Thoracic aorta (tissue), 2 donors: ENCODE measurements at regions not wholly inside any gene's neighbourhood (a gene's known extent, or its start where the extent isn't known, plus 50 kb on each side); places are given as distances from the start of the nearest gene placed in this dataset.
"Not testable (repeated sequence)": the region's sequence is repeated elsewhere in the genome, so short reads cannot be mapped to it uniquely, and the experiment has no call there.

Experiments used
- ATAC-seq: fragments of 150-250 bp; one replicate; pipeline ENCODE4 v1.8.0; 2017; ENCODE audit warnings: low read depth; ENCODE audit not compliant: insufficient number of reproducible peaks, low FRiP score
- DNase-seq: peaks from one replicate; pipeline ENCODE4 v3.0.0-alpha.2; 2020; ENCODE audit warnings: low spot score
- H3K27ac ChIP-seq, 2 donors: fragments of 200-600 bp; sonication (generic); 1 replicate in 1 of 2; 2 replicates in 1 of 2; pipeline ENCODE4 v1.5.1; 2016; ENCODE audit warnings: mild to moderate bottlenecking in 2 of 2, moderate library complexity in 2 of 2
- H3K27me3 ChIP-seq: fragments of 200-600 bp; sonication (generic); replicated peaks from 2 replicates; pipeline ENCODE4 v1.6.0; 2016; ENCODE audit warnings: mild to moderate bottlenecking; ENCODE audit not compliant: insufficient read depth
- H3K36me3 ChIP-seq: fragments of 200-600 bp; sonication (generic); one replicate; pipeline ENCODE4 v1.5.1; 2016
- H3K4me1 ChIP-seq, 2 donors: fragments of 200-600 bp; sonication (generic); 1 replicate in 1 of 2; 2 replicates in 1 of 2; pipeline versions ENCODE4 v1.5.1 to v1.6.0; 2016; ENCODE audit warnings: low read depth in 2 of 2, mild to moderate bottlenecking in 1 of 2; ENCODE audit not compliant: control insufficient read depth in 1 of 2
- H3K4me3 ChIP-seq: fragments of 200-600 bp; sonication (generic); 2 replicates; pipeline ENCODE4 v1.5.1; 2016; ENCODE audit warnings: mild to moderate bottlenecking
- H3K9me3 ChIP-seq: fragments of 200-600 bp; sonication (generic); 2 replicates; pipeline ENCODE4 v1.5.1; 2016
- CTCF ChIP-seq: fragments of 200-600 bp; sonication (generic); IDR thresholded peaks from one replicate; pipeline ENCODE4 v1.5.1; 2019; ENCODE audit warnings: antibody characterized with exemption

DNA sequence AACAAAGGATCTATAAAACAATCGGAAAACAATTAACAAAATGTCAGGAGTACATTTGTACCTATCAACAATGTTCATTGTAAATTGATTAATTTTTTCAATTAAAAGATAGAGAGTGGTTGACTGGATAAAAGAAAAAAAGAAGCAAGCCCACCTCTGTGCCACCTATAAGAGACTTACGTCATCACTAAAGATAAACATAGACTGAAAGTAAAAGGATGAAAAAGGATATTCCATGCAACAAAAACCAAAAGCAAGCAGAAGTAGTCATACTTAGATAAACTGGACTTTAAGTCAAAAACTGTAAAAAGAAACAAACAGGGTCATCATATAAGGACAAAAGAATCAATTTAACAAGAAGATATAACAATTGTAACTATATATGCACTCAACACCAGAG is 197.4 kb downstream of the RASEF start:
- H3K36me3 ChIP-seq: no peaks in the 10 kb centered on the region
- no peak for TF ChIP-seq CTCF
- DNase-seq (no peak), ATAC-seq (no peak)
- no peaks in the 10 kb centered on the region for H3K27me3 ChIP-seq
- H3K4me3 ChIP-seq: no peak overlapping the region
- H3K9me3 ChIP-seq: no peaks in the 10 kb centered on the region
- no peaks in the 10 kb centered on the region for H3K4me1 ChIP-seq
- no peak overlapping the region for H3K27ac ChIP-seq

DNA sequence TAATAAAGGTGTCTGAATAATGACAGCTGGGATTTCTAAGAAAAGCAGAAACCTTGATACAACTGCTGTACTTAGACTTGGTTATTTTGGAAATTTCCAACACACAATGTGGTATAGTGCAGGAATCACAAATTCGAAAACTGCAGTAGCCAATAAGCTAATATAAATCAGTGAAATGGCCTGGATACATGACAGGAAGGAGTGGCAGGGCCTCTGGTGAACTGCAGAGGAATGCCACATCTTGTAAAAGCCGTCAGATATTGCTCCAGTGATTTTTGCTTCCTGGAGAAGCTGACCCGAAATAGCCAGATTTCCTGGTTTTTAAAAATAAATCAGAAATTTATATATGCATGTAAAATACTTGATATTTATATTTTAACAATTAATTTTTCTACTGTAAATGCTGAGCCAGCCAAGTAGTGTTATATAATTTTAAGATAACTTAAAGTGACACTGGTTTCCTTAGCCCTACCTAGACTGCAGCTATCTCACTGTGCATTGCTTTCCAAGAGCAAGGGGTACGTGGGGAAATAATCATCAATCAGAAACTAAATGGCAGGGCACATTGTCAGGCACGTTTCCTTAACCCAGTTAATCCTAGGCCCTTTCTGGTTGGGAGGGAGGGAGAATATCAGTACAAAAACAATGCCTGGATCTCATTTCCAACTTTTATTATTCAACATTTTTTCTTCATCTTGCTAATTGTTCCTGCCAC is 182.4 kb downstream of the RASEF start:
- H3K36me3 ChIP-seq: no peaks in the 10 kb centered on the region
- H3K4me3 ChIP-seq: no peak overlapping the region
- no peaks in the 10 kb centered on the region for H3K9me3 ChIP-seq
- no peak for TF ChIP-seq CTCF
- H3K27me3 ChIP-seq: no peaks in the 10 kb centered on the region
- ATAC-seq: no peak
- no peaks in the 10 kb centered on the region for H3K4me1 ChIP-seq
- DNase-seq: no peak
- no peak overlapping the region for H3K27ac ChIP-seq

DNA sequence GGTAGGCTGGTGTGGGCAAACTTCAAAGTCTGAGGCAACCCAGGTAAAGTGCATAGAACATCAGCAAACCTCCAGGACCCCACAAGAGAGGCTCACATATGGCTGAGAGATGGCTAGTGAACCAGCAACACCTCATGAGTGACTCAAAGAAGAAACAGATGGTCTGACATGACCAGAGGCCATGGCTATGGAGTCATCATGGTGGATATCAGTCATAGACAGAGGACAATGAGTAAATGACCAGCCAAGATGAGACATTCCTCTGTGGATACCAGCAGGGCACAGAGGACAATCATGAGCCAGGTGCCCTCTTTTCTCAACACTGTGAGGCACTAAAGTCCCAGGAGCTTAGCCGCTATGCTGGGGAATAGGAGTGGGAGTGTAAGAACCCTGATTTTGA is 180.8 kb downstream of the RASEF start:
- Histone ChIP-seq H3K27me3 (no peaks in the 10 kb centered on the region), H3K4me3 (no peak overlapping the region), H3K27ac (no peak overlapping the region), H3K9me3 (no peaks in the 10 kb centered on the region), H3K36me3 (no peaks in the 10 kb centered on the region), H3K4me1 (no peaks in the 10 kb centered on the region)
- TF ChIP-seq CTCF: no peak
- DNase-seq: no peak
- no peak for ATAC-seq

- DNase-seq: no peak
- H3K4me1 ChIP-seq: no peaks in the 10 kb centered on the region
- no peaks in the 10 kb centered on the region for H3K36me3 ChIP-seq
- H3K27ac ChIP-seq: no peak overlapping the region
- ATAC-seq: no peak
- H3K4me3 ChIP-seq: no peak overlapping the region
- no peak for TF ChIP-seq CTCF
- no peaks in the 10 kb centered on the region for H3K9me3 ChIP-seq
- H3K27me3 ChIP-seq: no peaks in the 10 kb centered on the region
Measured at GRCh38 chr9:82882748-82883147, 180.2 kb downstream of the RASEF start.

- no peak overlapping the region for H3K27ac ChIP-seq
- no peak overlapping the region for H3K4me3 ChIP-seq
- no peaks in the 10 kb centered on the region for H3K27me3 ChIP-seq
- no peaks in the 10 kb centered on the region for H3K4me1 ChIP-seq
- no peaks in the 10 kb centered on the region for H3K36me3 ChIP-seq
- TF ChIP-seq CTCF: no peak
- ATAC-seq: no peak
- no peaks in the 10 kb centered on the region for H3K9me3 ChIP-seq
- DNase-seq: no peak
Measured at GRCh38 chr9:82883436-82883835, 179.5 kb downstream of the RASEF start.

DNA sequence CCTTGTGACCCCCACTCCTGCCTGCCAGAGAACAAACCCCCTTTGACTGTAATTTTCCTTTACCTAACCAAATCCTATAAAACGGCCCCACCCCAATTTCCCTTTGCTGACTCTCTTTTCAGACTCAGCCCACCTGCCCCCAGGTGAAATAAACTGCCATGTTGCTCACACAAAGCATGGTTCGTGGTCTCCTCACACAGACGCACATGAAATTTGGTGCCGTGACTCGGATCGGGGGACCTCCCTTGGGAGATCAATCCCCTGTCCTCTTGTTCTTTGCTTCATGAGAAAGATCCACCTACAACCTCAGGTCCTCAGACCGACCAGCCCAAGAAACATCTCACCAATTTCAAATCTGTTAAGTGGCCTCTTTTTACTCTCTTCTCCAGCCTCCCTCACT is 179.0 kb downstream of the RASEF start:
- not testable (repeated sequence) for H3K36me3 ChIP-seq, H3K4me3 ChIP-seq, H3K27me3 ChIP-seq, H3K27ac ChIP-seq, H3K9me3 ChIP-seq, DNase-seq, H3K4me1 ChIP-seq, ATAC-seq
